ENCODE measurements at regions not wholly inside any gene's neighbourhood (a gene's known extent, or its start where the extent isn't known, plus 50 kb on each side); places are given as distances from the start of the nearest gene placed in this dataset.

GRCh38 chr12:77722536-77722935 is 108.2 kb upstream of the NAV3 start (continued):
- TF ChIP-seq ZNF561 (CRISPR knock-in tag; conservative IDR thresholded peaks at IDR 0.05) (no peak), POLR3G (IDR thresholded peaks at IDR 0.05; ENCODE audit: extremely low read depth, insufficient read length, insufficient replicate concordance) (no peak), ZFPM2 (CRISPR knock-in tag; IDR thresholded peaks at IDR 0.05) (no peak)

GRCh38 chr12:77720258-77720657 is 110.4 kb upstream of the NAV3 start:
- FAIRE-seq (no peak), ATAC-seq (no peak), DNase-seq (ENCODE audit: extremely low read depth in 1 of 4, low spot score in 3 of 4) (no peak)
- Histone ChIP-seq H3K4me3 (no peak overlapping the region), H4K20me1 (replicated peaks; ENCODE audit: control insufficient read depth, insufficient read depth, low read length) (no peaks in the 10 kb centered on the region), H3K27me3 (ENCODE audit: control insufficient read depth in 2 of 2, insufficient read depth in 2 of 2, low read length in 2 of 2) (no peaks in the 10 kb centered on the region), H3K27ac (ENCODE audit: extremely low read depth, low read depth, low read length) (no peak overlapping the region), H3K4me1 (replicated peaks in 1 of 2; ENCODE audit: control insufficient read depth in 2 of 2, insufficient read depth in 2 of 2, low read length in 2 of 2) (no peaks in the 10 kb centered on the region), H3K9ac (ENCODE audit: insufficient read depth in 1 of 2, low read depth in 2 of 2, low read length in 2 of 2) (no peak overlapping the region), H3K36me3 (ENCODE audit: control insufficient read depth, insufficient read depth, low read length) (no peaks in the 10 kb centered on the region), H2AFZ (ENCODE audit: low read depth, low read length) (no peak overlapping the region), H3K79me2 (ENCODE audit: control insufficient read depth, insufficient read depth, low read length) (no peaks in the 10 kb centered on the region), H3K9me3 (replicated peaks; ENCODE audit: control insufficient read depth, insufficient read depth, low read depth, low read length) (no peaks in the 10 kb centered on the region), H3K4me2 (ENCODE audit: insufficient read depth, low read length) (no peak overlapping the region), H3K9me1 (ENCODE audit: control insufficient read depth, insufficient read depth, low read length) (no peaks in the 10 kb centered on the region)
- in situ Hi-C loops (cut with MboI) = no loop called here
- POLR2A ChIA-PET = no interaction called here
- BruUV-seq (replicated peaks) = no TSS peak
- CTCF ChIA-PET (ENCODE audit: low intra/inter-chr PET ratio) = no interaction called here
- 0% methylated on average over 2 of the region's 2 CpGs for WGBS (ENCODE audit: insufficient coverage, low coverage, missing lambda C conversion rate)
- intact Hi-C loops (cut with micrococcal nuclease) = no loop called here
- TF ChIP-seq GABPA (tag; conservative IDR thresholded peaks at IDR 0.05; ENCODE audit: low read depth) (no peak), ZNF347 (CRISPR knock-in tag; IDR thresholded peaks at IDR 0.05; ENCODE audit: low read depth) (no peak), NFE2 (IDR thresholded peaks at IDR 0.05; ENCODE audit: low read depth) (no peak), BRCA1 (IDR thresholded peaks at IDR 0.05) (no peak), BRCA1 (CRISPR knock-in tag; IDR thresholded peaks at IDR 0.05) (no peak), GATA2 (CRISPR knock-in tag; IDR thresholded peaks at IDR 0.05) (no peak), ZFP36 (IDR thresholded peaks at IDR 0.05; ENCODE audit: low read depth, low read length, partially characterized antibody) (no peak), BRF2 (IDR thresholded peaks at IDR 0.05; ENCODE audit: borderline replicate concordance, insufficient read depth, insufficient read length) (no peak), FOXA1 (IDR thresholded peaks at IDR 0.05; ENCODE audit: borderline replicate concordance) (no peak), ZNF76 (CRISPR knock-in tag; IDR thresholded peaks at IDR 0.05; ENCODE audit: borderline replicate concordance) (no peak), COPS2 (conservative IDR thresholded peaks at IDR 0.05) (no peak), CEBPB (tag; IDR thresholded peaks at IDR 0.05) (no peak), KLF6 (CRISPR knock-in tag; IDR thresholded peaks at IDR 0.05; ENCODE audit: borderline replicate concordance) (no peak)
- TF ChIP-seq, protein P1, sequence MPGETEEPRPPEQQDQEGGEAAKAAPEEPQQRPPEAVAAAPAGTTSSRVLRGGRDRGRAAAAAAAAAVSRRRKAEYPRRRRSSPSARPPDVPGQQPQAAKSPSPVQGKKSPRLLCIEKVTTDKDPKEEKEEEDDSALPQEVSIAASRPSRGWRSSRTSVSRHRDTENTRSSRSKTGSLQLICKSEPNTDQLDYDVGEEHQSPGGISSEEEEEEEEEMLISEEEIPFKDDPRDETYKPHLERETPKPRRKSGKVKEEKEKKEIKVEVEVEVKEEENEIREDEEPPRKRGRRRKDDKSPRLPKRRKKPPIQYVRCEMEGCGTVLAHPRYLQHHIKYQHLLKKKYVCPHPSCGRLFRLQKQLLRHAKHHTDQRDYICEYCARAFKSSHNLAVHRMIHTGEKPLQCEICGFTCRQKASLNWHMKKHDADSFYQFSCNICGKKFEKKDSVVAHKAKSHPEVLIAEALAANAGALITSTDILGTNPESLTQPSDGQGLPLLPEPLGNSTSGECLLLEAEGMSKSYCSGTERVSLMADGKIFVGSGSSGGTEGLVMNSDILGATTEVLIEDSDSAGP (CRISPR knock-in tag; IDR thresholded peaks at IDR 0.05) = no peak
- TF ChIP-seq, protein P2, sequence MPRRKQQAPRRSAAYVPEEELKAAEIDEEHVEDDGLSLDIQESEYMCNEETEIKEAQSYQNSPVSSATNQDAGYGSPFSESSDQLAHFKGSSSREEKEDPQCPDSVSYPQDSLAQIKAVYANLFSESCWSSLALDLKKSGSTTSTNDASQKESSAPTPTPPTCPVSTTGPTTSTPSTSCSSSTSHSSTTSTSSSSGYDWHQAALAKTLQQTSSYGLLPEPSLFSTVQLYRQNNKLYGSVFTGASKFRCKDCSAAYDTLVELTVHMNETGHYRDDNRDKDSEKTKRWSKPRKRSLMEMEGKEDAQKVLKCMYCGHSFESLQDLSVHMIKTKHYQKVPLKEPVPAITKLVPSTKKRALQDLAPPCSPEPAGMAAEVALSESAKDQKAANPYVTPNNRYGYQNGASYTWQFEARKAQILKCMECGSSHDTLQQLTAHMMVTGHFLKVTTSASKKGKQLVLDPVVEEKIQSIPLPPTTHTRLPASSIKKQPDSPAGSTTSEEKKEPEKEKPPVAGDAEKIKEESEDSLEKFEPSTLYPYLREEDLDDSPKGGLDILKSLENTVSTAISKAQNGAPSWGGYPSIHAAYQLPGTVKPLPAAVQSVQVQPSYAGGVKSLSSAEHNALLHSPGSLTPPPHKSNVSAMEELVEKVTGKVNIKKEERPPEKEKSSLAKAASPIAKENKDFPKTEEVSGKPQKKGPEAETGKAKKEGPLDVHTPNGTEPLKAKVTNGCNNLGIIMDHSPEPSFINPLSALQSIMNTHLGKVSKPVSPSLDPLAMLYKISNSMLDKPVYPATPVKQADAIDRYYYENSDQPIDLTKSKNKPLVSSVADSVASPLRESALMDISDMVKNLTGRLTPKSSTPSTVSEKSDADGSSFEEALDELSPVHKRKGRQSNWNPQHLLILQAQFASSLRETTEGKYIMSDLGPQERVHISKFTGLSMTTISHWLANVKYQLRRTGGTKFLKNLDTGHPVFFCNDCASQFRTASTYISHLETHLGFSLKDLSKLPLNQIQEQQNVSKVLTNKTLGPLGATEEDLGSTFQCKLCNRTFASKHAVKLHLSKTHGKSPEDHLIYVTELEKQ (CRISPR knock-in tag; IDR thresholded peaks at IDR 0.05) = no peak
